ENCODE measurements at regions not wholly inside any gene's neighbourhood (a gene's known extent, or its start where the extent isn't known, plus 50 kb on each side); places are given as distances from the start of the nearest gene placed in this dataset.

- peaks cover 5% of the 10 kb centered on the region for H3K9me3 Mint-ChIP-seq
- no peak overlapping the region for H3K4me3 Mint-ChIP-seq
- TF ChIP-seq CTCF (conservative IDR thresholded peaks at IDR 0.05) = no peak
- H3K27ac Mint-ChIP-seq = no peak overlapping the region
- no peaks in the 10 kb centered on the region for H3K36me3 Mint-ChIP-seq
- no peak for DNase-seq (ENCODE audit: extremely low spot score, unreplicated experiment)
- no peaks in the 10 kb centered on the region for H3K27me3 Mint-ChIP-seq
- H3K4me1 Mint-ChIP-seq (ENCODE audit: unreplicated experiment) = no peaks in the 10 kb centered on the region
Observed at GRCh38 chr3:105154692-105155091, 212.0 kb upstream of the ALCAM start.

GRCh38 chr3:105157067-105157765 is 209.5 kb upstream of the ALCAM start:
- Mint-ChIP-seq H3K4me1 (ENCODE audit: unreplicated experiment) (no peaks in the 10 kb centered on the region), H3K4me3 (no peak overlapping the region), H3K9me3 (no peaks in the 10 kb centered on the region), H3K27me3 (no peaks in the 10 kb centered on the region), H3K27ac (no peak overlapping the region), H3K36me3 (no peaks in the 10 kb centered on the region)
- DNase-seq (ENCODE audit: extremely low spot score, unreplicated experiment) = no peak
- TF ChIP-seq CTCF (conservative IDR thresholded peaks at IDR 0.05) = no peak

- no peak overlapping the region for H3K4me3 Mint-ChIP-seq
- H3K27ac Mint-ChIP-seq = no peak overlapping the region
- no peaks in the 10 kb centered on the region for H3K36me3 Mint-ChIP-seq
- no peak for DNase-seq (ENCODE audit: extremely low spot score, unreplicated experiment)
- no peaks in the 10 kb centered on the region for H3K27me3 Mint-ChIP-seq
- TF ChIP-seq CTCF (conservative IDR thresholded peaks at IDR 0.05) = no peak
- no peaks in the 10 kb centered on the region for H3K9me3 Mint-ChIP-seq
- no peaks in the 10 kb centered on the region for H3K4me1 Mint-ChIP-seq (ENCODE audit: unreplicated experiment)
Observed at GRCh38 chr3:105157766-105158085, 209.0 kb upstream of the ALCAM start.

- Mint-ChIP-seq H3K9me3 (no peaks in the 10 kb centered on the region), H3K27ac (no peak overlapping the region), H3K4me1 (ENCODE audit: unreplicated experiment) (no peaks in the 10 kb centered on the region), H3K27me3 (no peaks in the 10 kb centered on the region), H3K36me3 (no peaks in the 10 kb centered on the region), H3K4me3 (no peak overlapping the region)
- TF ChIP-seq CTCF (conservative IDR thresholded peaks at IDR 0.05) = no peak
- no peak for DNase-seq (ENCODE audit: extremely low spot score, unreplicated experiment)
Observed at GRCh38 chr3:105158286-105158685, 208.4 kb upstream of the ALCAM start.

- no peaks in the 10 kb centered on the region for H3K27me3 Mint-ChIP-seq
- H3K4me3 Mint-ChIP-seq = no peak overlapping the region
- H3K4me1 Mint-ChIP-seq (ENCODE audit: unreplicated experiment) = no peaks in the 10 kb centered on the region
- H3K36me3 Mint-ChIP-seq = no peaks in the 10 kb centered on the region
- H3K9me3 Mint-ChIP-seq = no peaks in the 10 kb centered on the region
- TF ChIP-seq CTCF (conservative IDR thresholded peaks at IDR 0.05) = no peak
- no peak for DNase-seq (ENCODE audit: extremely low spot score, unreplicated experiment)
- no peak overlapping the region for H3K27ac Mint-ChIP-seq
Observed at GRCh38 chr3:105162448-105162847, 204.3 kb upstream of the ALCAM start.

GRCh38 chr3:105166893-105167292 is 199.8 kb upstream of the ALCAM start:
- TF ChIP-seq CTCF (conservative IDR thresholded peaks at IDR 0.05) = no peak
- DNase-seq (ENCODE audit: extremely low spot score, unreplicated experiment) = no peak
- Mint-ChIP-seq H3K4me3 (no peak overlapping the region), H3K9me3 (no peaks in the 10 kb centered on the region), H3K4me1 (ENCODE audit: unreplicated experiment) (no peaks in the 10 kb centered on the region), H3K36me3 (no peaks in the 10 kb centered on the region), H3K27ac (no peak overlapping the region), H3K27me3 (no peaks in the 10 kb centered on the region)

Measured in type B pancreatic cell (in vitro differentiated cells).